ENCODE measurements at regions not wholly inside any gene's neighbourhood (a gene's known extent, or its start where the extent isn't known, plus 50 kb on each side); places are given as distances from the start of the nearest gene placed in this dataset.

DNA sequence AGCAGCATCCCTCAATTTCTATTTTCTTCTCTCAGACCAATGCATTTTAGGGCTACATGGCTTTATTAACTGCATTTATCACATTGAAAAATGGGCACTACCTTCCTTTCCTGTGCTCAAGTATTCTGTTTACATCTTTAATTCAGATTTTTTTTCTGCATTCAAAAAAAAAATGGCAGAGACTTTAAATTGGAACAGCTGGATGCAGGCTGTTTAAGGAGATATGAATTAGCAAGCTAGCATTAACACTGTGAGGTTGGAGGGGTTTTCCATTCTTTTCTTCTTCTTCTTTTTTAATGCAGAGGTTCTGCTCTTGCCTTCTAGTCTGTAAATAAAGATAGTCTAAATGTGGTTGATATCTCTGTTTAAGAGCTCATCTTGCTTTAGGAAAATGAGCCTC lies 242.9 kb upstream of the RBFOX1 start:
- DNase-seq: no peak

DNA sequence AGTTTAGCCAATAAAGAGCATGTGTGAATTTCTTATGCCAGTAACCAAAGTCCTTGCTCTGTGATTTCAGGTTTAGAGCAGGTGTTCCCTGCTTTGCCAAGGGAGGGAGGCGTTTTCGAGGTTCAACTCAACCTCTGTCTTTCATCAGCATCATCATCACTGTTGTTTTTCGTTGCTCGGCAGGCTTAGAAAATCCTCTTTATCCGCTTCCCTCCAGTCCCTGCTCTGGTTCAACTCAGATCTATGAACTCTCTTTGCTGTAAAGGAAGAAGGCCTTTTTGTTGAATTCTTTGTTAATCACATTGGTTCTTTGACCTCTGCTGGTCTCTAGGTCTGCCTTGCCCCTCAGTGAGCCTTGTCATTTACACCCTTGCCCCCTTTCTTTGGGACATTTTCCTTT lies 243.9 kb upstream of the RBFOX1 start:
- no peak for DNase-seq

DNA sequence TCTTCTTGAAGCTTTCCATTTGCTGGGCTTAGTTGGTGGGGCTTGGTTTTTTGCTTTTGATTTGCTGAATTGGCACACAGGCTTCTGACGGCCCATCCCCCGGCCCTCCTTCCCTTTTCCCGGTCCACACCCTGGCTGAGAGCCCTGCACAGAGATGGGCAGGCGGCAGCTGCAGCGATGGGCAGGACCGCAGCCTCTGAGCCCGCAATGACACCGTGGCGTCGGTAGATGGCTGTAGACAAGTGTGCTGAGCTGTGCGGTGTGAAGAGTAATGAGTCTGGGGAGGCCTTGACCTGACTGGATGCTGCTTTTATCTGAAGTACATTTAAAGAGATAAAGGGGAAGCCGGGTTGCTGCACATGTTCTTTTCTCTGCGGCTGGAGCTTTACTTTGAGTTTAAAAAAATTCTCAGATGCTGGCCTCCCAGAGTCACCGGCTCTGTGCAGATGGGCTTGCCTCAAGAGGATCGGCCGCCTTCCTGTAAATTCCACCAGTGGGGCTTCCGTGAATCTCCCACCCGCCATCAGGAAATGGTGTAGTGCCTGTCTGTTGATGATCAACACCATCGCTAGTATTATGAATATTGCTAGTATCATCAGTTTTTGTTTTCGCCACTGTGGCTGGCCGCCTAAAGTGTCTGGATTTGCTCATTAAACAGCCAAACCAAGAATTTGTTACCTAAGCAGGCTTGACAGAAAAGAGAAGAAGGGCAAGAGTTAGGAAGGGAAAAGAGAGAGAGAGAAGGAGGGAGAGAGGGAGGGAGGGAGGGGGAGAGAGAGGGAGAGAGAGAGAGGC lies 245.6 kb upstream of the RBFOX1 start:
- no peak for DNase-seq

DNA sequence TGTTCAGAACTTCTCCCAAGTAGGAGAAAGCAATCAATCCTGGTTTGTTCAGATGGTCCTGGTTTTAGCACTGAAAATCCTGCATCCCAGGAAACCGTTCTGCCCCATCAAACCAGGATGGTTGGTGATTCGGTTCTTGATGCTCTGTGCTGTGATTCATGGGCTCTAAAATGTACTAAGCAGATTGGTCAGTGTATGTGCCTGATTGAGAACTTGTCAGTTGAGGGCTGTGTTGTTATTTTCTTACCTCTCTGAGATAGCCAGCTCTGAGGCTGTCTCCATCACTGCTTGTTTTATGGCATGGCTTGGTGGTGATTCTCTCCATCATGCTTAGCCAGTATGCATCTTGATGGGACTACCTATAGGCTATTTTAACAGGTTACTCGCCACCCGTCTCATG lies 246.9 kb upstream of the RBFOX1 start:
- DNase-seq: no peak

DNA sequence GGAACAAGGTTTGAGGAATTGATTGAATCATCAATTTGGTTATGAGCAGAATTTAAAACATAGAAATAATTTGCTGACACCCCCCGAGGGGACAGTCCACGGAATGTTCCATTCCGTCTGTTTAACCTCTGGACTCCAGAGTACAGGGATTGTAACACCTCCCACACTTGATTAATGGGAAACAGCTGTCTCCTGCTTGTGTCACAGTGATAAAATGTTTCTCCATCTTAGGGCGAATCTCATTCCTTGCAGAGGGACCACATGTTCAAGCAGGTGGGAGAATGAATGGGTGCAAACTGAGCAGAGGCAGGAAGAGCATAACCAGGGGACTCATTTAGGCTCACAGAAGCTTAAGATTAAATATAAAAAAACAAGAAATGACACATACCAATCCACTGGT lies 249.5 kb upstream of the RBFOX1 start:
- DNase-seq: no peak

- no peak for DNase-seq
Observed at GRCh38 chr16:7077636-7078035, 255.0 kb upstream of the RBFOX1 start.

GRCh38 chr16:7074715-7075114 lies 257.9 kb upstream of the RBFOX1 start:
- DNase-seq: no peak

DNA sequence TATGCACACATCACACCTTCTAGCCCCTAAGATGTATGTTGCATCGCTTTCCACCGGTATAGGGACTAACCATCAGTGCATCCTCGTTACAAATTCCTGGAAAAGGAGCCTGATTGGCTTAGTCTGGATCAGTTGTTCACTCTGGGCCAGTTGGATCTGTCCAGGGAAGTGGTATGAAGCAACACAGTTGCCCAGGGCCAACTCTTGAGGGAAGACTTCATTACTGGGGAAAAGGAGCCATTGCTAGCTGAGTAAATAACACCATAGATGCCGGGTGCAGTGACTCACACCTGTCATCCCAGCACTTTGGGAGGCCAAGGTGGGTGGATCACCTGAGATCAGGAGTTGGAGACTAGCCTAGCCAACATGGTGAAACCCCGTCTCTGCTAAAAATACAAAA lies 275.2 kb upstream of the RBFOX1 start:
- DNase-seq: no peak

GRCh38 chr16:7055443-7055842 lies 277.2 kb upstream of the RBFOX1 start:
- DNase-seq: no peak

GRCh38 chr16:7051591-7052349 lies 280.9 kb upstream of the RBFOX1 start:
- DNase-seq: no peak

GRCh38 chr16:7044331-7044730 lies 288.3 kb upstream of the RBFOX1 start:
- no peak for DNase-seq

DNA sequence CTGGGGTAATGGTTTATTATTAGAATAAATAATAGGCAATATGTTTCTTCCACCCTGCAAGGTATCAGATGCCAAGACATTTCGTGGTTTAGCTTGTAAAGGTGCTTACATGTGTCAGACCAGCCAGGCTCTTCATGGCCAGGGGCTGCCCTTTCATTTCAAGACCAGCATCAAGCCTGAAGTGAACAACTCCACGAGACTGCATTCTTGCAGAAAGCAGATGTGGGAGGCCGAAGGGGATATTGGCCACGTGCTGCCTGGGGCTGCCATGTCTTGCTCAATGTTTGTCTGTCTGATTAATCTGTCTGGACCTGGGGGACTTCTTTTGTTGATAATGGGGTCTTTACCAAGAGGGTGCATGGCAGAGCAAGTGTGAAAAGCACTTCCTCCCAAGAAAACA lies 294.2 kb upstream of the RBFOX1 start:
- no peak for DNase-seq

- DNase-seq: no peak
Observed at GRCh38 chr16:7037495-7037894, 295.1 kb upstream of the RBFOX1 start.

- DNase-seq: no peak
Observed at GRCh38 chr16:7031031-7031430, 301.6 kb upstream of the RBFOX1 start.

- DNase-seq: no peak
Observed at GRCh38 chr16:7027401-7027800, 305.2 kb upstream of the RBFOX1 start.

DNA sequence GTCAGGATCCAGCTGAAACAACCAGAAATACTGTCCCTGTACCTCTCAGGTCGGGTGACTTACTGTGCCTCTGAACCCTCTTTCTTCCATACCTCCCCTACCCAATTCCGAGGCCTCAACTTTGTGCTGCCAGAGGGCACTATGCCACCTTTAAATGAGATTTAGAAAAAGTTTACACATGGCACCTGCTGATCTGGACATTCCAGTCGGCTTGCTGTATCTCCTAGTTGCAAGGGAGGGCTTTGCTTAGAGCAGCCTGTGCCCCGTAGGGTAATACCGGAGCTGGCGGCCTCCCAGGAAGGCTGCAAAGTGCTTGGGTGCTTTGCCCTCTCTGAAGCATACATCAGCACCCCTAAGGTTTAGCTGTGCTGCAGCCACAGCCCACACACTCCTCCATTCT lies 306.0 kb upstream of the RBFOX1 start:
- DNase-seq: no peak

DNA sequence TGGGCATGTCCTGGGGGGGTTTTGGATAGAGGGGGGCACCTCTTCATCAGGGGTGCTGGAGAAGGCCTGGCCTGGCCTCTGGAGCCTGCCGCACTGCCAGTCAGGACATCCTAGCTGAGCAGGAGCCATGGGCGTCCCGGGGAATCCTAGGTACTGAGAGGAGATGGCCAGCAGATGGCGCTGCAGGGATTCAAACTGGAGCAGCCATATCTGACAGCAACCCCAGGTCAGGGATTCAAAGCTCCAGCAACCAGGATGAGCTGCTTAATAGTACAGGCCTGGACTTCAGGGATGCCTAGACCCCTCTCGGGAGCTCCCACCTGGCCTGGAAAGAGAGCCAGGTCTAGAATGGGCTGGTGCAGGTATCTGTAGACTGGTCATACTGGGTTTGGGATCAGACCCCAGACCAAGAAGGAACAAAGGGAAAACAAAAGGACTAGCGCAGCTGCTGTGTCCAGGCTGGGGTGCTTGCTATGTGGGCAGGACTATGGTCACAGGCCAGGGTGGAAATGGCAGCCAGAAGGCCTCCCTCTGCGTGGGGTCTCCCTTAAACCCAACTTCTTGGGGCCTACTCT lies 306.9 kb upstream of the RBFOX1 start:
- peak; percentile 63 for DNase-seq

DNA sequence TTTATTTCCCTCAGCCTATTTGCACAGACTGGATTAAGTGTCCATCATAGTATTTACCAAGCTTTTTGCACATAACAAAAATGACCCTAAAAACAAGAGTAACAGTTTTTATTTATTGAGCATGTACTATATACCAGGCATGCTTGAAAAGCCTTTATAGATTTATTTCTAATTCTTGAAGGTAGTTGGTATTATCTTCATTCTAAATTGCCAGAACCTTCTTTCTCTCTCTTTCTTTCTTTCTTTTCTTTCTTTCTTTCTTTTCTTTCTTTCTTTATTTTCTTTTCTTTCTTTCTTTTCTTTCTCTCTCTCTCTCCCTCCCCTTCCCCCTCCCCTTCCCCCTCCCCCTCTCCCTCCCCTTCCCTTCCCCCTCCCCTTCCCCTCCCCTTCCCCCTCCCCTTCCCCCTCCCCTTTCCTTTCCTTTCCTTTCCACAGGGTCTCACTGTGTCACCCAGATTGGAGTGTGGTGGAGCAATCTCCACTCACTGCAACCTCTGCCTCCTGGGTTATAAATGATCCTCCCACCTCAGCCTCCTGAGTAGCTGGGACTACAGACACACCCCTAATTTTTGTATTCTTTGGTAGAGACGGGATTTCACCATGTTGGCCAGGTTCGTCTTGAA lies 310.9 kb upstream of the RBFOX1 start:
- DNase-seq: no peak

- DNase-seq: no peak
Observed at GRCh38 chr16:7017006-7017662, 315.5 kb upstream of the RBFOX1 start.

DNA sequence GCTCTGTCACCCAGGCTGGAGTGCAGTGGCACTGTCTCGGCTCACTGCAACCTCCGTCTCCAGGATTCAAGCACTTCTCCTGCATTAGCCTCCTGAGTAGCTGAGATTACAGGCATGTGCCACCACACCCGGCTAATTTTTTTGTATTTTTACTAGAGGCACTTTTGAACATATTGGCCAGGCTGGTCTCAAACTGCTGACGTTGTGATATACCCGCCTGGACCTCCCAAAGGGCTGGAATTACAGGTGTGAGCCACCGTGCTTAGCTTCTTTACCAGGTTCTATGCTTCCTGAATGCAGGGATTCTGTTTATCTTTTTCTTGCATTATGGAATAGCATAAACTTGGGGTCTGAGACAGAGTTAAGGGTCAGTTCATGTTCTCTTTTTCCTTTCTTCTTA lies 317.9 kb upstream of the RBFOX1 start:
- no peak for DNase-seq

DNA sequence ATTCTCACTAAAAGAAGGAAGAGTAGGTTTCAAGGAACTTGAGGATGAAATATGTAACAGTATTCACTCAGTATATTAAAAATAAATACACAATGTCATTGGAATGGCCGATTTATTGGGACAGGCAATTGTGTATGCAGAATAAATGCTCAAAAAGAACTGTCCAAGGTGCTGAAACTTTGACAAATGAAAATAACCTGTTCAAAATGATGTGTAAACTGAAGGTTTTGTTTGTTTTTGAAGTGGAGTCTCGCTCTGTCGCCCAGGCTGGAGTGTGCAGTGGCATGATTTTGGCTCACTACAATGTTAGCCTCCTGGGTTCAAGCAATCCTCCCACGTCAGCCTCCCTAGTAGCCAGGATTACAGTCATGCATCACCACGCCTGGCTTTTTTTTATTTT lies 318.7 kb upstream of the RBFOX1 start:
- peak; percentile 33 for DNase-seq

DNA sequence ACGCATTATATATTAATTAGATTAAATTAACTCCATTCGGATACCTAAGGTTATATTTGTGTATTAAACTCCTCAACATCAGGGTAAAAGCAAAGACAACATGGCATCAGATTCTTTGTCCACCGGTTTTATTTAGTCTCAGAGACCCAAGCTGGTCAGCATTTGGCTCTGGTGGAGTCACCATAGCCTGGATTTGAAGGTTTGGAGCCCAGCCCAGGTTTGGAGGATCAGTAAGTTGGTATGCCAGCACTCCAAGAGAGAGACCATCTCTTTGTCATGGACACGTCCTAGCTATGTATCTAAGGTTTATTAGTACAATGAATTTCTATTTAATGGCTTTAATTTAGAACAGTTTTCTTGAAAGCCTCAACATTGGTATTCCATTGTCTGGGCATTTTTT lies 328.4 kb upstream of the RBFOX1 start:
- no peak for DNase-seq

DNA sequence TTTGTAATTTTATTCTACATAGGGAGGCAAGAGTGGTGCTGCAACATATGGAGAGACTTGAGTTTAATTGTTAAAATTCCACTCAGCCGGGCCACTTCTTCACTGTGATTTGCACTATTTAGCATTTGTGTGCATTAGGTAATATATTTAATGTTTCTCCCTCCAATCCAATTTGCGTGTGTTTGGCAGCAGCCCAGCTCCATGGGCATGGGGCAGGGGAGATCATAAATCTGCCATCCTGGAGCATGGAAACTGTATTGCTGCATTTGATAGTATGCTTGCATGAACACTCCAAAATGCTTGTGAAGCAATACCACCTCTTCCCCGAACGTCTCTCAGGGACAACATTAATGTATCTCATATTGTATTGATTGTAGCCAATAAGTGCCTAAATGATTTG lies 339.1 kb upstream of the RBFOX1 start:
- DNase-seq: no peak
